Lower leg skin (tissue), 3 donors: ENCODE measurements at regions not wholly inside any gene's neighbourhood (a gene's known extent, or its start where the extent isn't known, plus 50 kb on each side); places are given as distances from the start of the nearest gene placed in this dataset.

Experiments
- POLR2A ChIP-seq, 2 donors: fragments of 450-650 bp; IDR thresholded peaks; one replicate each; pipeline ENCODE4 v1.6.1; 2016 to 2017; ENCODE audit warnings: antibody characterized with exemption in 2 of 2, mild to moderate bottlenecking in 1 of 2, moderate library complexity in 1 of 2
- TF ChIP-seq, protein P1 (sequence below), 3 donors: fragments of 450-650 bp; IDR thresholded peaks; one replicate each; pipeline ENCODE4 v1.5.1; 2016; ENCODE audit warnings: antibody characterized with exemption in 3 of 3, mild to moderate bottlenecking in 3 of 3, moderate library complexity in 2 of 3

DNA sequence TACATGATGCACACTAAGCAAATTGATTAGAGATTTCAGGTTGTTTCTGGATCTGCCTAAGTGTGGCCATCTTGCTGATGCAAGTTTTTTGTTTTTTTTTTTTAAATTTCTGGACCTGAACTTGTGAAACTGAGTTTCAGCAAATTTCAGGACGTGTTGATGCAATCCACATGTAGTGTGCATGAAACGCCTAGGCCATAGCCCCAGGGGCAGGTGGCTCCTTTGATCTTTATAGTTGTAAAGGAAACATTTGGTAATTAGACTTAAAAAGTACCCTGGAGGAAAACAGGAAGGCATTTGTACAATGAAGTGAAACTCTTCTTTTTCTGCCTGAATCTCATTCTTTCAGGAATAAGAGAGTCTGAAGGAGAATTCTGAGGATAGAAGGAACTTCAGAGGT, 162.2 kb upstream of the LHX8 start:
- TF ChIP-seq, protein P1, sequence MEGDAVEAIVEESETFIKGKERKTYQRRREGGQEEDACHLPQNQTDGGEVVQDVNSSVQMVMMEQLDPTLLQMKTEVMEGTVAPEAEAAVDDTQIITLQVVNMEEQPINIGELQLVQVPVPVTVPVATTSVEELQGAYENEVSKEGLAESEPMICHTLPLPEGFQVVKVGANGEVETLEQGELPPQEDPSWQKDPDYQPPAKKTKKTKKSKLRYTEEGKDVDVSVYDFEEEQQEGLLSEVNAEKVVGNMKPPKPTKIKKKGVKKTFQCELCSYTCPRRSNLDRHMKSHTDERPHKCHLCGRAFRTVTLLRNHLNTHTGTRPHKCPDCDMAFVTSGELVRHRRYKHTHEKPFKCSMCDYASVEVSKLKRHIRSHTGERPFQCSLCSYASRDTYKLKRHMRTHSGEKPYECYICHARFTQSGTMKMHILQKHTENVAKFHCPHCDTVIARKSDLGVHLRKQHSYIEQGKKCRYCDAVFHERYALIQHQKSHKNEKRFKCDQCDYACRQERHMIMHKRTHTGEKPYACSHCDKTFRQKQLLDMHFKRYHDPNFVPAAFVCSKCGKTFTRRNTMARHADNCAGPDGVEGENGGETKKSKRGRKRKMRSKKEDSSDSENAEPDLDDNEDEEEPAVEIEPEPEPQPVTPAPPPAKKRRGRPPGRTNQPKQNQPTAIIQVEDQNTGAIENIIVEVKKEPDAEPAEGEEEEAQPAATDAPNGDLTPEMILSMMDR (IDR thresholded peaks at IDR 0.05) = no peak
- no peak for TF ChIP-seq POLR2A (IDR thresholded peaks at IDR 0.05)
